Common myeloid progenitor, CD34-positive (primary cell): ENCODE measurements at regions not wholly inside any gene's neighbourhood (a gene's known extent, or its start where the extent isn't known, plus 50 kb on each side); places are given as distances from the start of the nearest gene placed in this dataset.

Source experiments
- CTCF ChIA-PET: fragments of 350-600 bp; sonication (Branson Sonifier 250); formaldehyde crosslinking; loops from one replicate; lab custom pipeline; 2021; ENCODE audit warnings: antibody characterized with exemption; lab: Charles Lee
- POLR2A ChIA-PET: fragments of 350-600 bp; sonication (Branson Sonifier 250); formaldehyde crosslinking; loops from one replicate; lab custom pipeline; 2021; ENCODE audit warnings: antibody characterized with exemption; lab: Charles Lee
- DNase-seq, 3 donors: peaks; one replicate each; pipeline versions ENCODE4 v3.0.0 to v3.0.0-alpha.2; 2013
- H3K27ac ChIP-seq, 2 experiments: 1 replicate in 1 of 2; 2 replicates in 1 of 2; pipeline ENCODE4 v1.7.0; 2013; ENCODE audit warnings: inconsistent platforms in 2 of 2, low read length in 2 of 2, mild to moderate bottlenecking in 2 of 2, low read depth in 1 of 2, moderate library complexity in 1 of 2; ENCODE audit not compliant: severe bottlenecking in 2 of 2, insufficient read depth in 1 of 2, poor library complexity in 1 of 2
- H3K27me3 ChIP-seq, 5 experiments: replicated peaks in 2 of 5; 1 replicate in 3 of 5; 2 replicates in 2 of 5; pipeline versions ENCODE4 v1.6.1 to v1.7.0; 2013; ENCODE audit warnings: low read length in 4 of 5, mild to moderate bottlenecking in 2 of 5, moderate library complexity in 2 of 5, inconsistent platforms in 1 of 5; ENCODE audit not compliant: insufficient read depth in 5 of 5, control insufficient read depth in 4 of 5
- H3K36me3 ChIP-seq, 4 experiments: 1 replicate in 2 of 4; 2 replicates in 2 of 4; pipeline versions ENCODE4 v1.6.1 to v1.7.0; 2013; ENCODE audit warnings: low read length in 3 of 4, control low read depth in 1 of 4, mild to moderate bottlenecking in 1 of 4; ENCODE audit not compliant: control insufficient read depth in 4 of 4, insufficient read depth in 4 of 4
- H3K4me1 ChIP-seq, 4 experiments: 1 replicate in 3 of 4; 2 replicates in 1 of 4; pipeline versions ENCODE4 v1.6.1 to v1.7.1; 2013; ENCODE audit warnings: low read length in 3 of 4, mild to moderate bottlenecking in 3 of 4, control low read depth in 1 of 4, inconsistent platforms in 1 of 4, moderate library complexity in 1 of 4; ENCODE audit not compliant: control insufficient read depth in 4 of 4, insufficient read depth in 4 of 4; ENCODE audit errors: control extremely low read depth in 1 of 4
- H3K4me3 ChIP-seq, 7 experiments: 1 replicate in 4 of 7; 2 replicates in 3 of 7; pipeline versions ENCODE4 v1.5.1 to v1.7.0; 2013; ENCODE audit warnings: mild to moderate bottlenecking in 7 of 7, low read length in 6 of 7, moderate library complexity in 6 of 7, inconsistent platforms in 2 of 7, low read depth in 2 of 7, control low read depth in 1 of 7; ENCODE audit not compliant: insufficient read depth in 4 of 7, control insufficient read depth in 1 of 7; ENCODE audit errors: extremely low read depth in 1 of 7
- H3K9me3 ChIP-seq, 5 experiments: 1 replicate in 4 of 5; 2 replicates in 1 of 5; pipeline versions ENCODE4 v1.6.1 to v1.7.1; 2013; ENCODE audit warnings: low read length in 4 of 5, mild to moderate bottlenecking in 2 of 5, inconsistent platforms in 1 of 5, low read depth in 1 of 5, moderate library complexity in 1 of 5; ENCODE audit not compliant: control insufficient read depth in 4 of 5, insufficient read depth in 2 of 5; ENCODE audit errors: control extremely low read depth in 1 of 5
- WGBS: methylation state at CpG from one replicate; pipeline ENCODE4 v1.1.5; 2013; ENCODE audit not compliant: insufficient coverage; 5-methylcytosine and 5-hydroxymethylcytosine counted together

DNA sequence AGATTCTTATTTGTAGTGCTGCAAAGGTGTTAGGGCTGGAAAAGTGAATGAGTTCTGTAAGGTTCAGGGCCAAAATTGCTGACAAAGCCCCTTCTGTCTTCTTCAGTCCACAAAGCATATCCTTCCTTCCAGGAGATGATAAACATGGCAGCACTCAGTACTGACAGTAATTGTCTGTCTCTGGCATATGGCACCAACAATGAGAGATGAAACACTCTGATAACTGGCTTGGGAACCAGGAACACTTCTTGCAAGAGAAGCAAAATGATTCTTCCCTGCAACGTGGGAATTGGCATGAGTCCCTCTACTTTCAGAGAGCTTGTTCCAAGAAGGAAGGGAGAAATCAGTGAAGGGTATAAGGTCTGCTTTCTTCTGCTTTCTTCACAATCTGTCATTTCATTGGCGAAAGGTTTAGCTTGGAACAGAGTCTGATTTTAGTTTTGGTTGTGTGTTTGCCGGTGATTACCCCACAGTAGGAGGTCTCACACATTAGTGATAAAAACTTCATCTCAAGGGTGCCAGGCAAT is 963.3 kb downstream of the NLGN4X start:
- ChIA-PET CTCF (no interaction called here), POLR2A (no interaction called here)
- no peak overlapping the region for H3K4me3 ChIP-seq
- DNase-seq = no peak
- H3K27ac ChIP-seq = no peak overlapping the region
- 50% methylated on average over 1 of the region's 3 CpGs for WGBS
- no peaks in the 10 kb centered on the region for H3K4me1 ChIP-seq
- no peaks in the 10 kb centered on the region for H3K9me3 ChIP-seq
- no peaks in the 10 kb centered on the region for H3K27me3 ChIP-seq
- H3K36me3 ChIP-seq = no peaks in the 10 kb centered on the region

GRCh38 chrX:5250106-5250505 is 978.6 kb downstream of the NLGN4X start:
- H3K4me3 ChIP-seq = no peak overlapping the region
- H3K9me3 ChIP-seq = no peaks in the 10 kb centered on the region
- no peak for DNase-seq
- no peaks in the 10 kb centered on the region for H3K36me3 ChIP-seq
- ChIA-PET CTCF (no interaction called here), POLR2A (no interaction called here)
- H3K27ac ChIP-seq = no peak overlapping the region
- H3K27me3 ChIP-seq = no peaks in the 10 kb centered on the region
- 100% methylated on average over 1 of the region's 5 CpGs for WGBS
- no peaks in the 10 kb centered on the region for H3K4me1 ChIP-seq

DNA sequence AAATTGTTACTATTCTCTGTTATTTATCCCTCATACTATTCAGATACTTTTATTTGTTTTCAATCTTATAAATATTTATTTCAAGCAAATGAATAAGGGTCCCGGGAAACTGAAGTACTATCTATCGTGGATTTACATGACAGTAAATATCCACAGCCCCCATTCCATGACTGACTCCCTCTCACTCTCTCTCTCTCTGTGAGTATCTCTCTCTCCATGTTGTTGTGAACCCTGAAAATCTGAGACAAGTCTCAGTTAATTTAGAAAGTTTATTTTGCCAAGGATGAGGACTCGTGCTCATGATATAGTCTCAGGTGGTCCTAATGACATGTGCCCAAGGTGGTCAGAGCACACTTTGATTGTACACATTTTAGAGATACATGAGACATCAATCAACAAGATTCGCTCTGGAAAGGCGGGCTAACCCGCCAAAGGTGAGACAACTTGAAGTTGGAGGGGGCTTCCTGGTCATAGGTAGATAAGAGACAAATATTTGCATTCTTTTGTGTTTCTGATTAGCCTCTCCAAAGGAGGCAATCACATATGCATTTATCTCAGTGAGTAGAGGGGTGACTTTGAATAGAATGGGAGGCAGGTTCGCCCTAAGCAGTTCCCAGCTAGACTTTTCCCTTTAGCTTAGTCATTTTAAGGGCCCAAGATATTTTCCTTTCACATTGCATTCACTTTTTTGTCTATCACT is 986.4 kb downstream of the NLGN4X start:
- H3K36me3 ChIP-seq = no peaks in the 10 kb centered on the region
- POLR2A ChIA-PET = no interaction called here

DNA sequence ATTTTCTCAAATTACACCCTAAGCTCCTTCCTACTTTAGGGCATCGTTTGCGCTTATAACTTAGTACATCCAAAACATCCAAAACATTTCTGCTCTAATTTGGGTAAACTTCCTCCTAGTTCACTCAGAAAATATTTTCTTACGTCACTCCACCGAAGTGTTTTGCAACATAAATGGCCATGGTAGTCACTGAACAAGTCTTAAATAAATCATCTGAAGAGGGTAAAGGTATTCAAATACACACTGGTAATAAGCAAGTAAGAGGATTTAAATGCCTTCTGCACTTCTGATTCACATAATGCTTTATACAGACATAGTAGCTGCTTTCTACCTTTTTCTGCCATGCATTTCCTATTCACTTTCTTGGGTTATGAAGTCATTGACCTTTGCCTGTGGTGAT is 991.9 kb downstream of the NLGN4X start:
- H3K4me1 ChIP-seq = no peaks in the 10 kb centered on the region
- ChIA-PET CTCF (no interaction called here), POLR2A (no interaction called here)
- no peaks in the 10 kb centered on the region for H3K36me3 ChIP-seq
- no peak for DNase-seq
- H3K27me3 ChIP-seq = no peaks in the 10 kb centered on the region
- WGBS = 90% methylated on average over 2 of the region's 4 CpGs
- no peak overlapping the region for H3K27ac ChIP-seq
- H3K9me3 ChIP-seq = no peaks in the 10 kb centered on the region
- H3K4me3 ChIP-seq = no peak overlapping the region

More for the DNA sequence above, 986.4 kb downstream of the NLGN4X start:
- CTCF ChIA-PET = no interaction called here
- Histone ChIP-seq H3K4me1 (no peaks in the 10 kb centered on the region), H3K9me3 (no peaks in the 10 kb centered on the region), H3K4me3 (no peak overlapping the region), H3K27ac (no peak overlapping the region), H3K27me3 (no peaks in the 10 kb centered on the region)
- WGBS = 33% methylated on average over 1 of the region's 7 CpGs
- DNase-seq = no peak

DNA sequence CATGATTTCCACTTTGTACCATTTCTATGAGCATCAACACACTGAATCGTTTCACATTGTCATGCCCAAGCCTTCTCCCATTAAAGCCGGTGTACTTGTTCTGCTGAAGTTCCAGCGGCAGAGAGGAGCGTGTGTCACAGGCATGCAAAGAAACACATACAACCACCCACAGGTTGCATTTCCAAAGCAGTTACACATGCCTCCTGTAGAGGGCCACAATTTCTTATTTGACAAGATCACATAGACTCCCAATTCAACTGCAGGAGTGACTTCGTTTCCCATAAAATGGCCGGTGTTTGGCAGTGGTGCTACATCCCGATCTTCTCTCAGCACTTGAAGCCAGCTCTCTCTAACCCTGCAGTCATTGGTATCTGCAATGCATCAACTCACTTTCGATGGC is 992.6 kb downstream of the NLGN4X start:
- CTCF ChIA-PET = no interaction called here
- H3K36me3 ChIP-seq = no peaks in the 10 kb centered on the region

GRCh38 chrX:5233830-5234229 is 994.8 kb downstream of the NLGN4X start:
- Histone ChIP-seq H3K4me1 (no peaks in the 10 kb centered on the region), H3K27me3 (no peaks in the 10 kb centered on the region), H3K27ac (no peak overlapping the region), H3K4me3 (no peak overlapping the region), H3K9me3 (no peaks in the 10 kb centered on the region), H3K36me3 (no peaks in the 10 kb centered on the region)
- DNase-seq = no peak
- CTCF ChIA-PET = no interaction called here
- POLR2A ChIA-PET = no interaction called here
- 100% methylated on average over 2 of the region's 3 CpGs for WGBS

More for the DNA sequence above, 992.6 kb downstream of the NLGN4X start:
- 89% methylated on average over 8 of the region's 8 CpGs for WGBS
- H3K27me3 ChIP-seq = no peaks in the 10 kb centered on the region
- POLR2A ChIA-PET = no interaction called here
- no peak overlapping the region for H3K4me3 ChIP-seq
- H3K9me3 ChIP-seq = no peaks in the 10 kb centered on the region
- H3K4me1 ChIP-seq = no peaks in the 10 kb centered on the region
- peak in 2 of 3 donors; percentile 1 for DNase-seq
- no peak overlapping the region for H3K27ac ChIP-seq

DNA sequence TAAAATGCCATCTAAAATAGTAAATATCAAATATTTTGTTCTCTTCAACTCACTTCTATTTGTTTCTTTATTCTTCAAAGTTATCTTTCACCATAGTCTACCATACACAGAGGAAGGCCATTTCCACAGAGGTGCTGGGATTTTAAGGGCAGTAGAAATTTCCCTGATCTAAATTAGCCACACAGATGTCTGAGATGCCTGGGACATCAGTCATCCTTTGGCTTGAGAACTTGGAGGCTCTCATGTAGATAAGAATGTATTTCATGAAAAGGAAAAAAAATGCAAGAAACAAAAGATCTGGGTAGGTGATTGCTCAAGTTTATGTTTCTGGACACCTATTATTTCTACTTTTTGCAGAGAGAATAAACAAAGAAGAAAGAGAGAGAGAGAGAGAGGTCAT is 1008.2 kb downstream of the NLGN4X start:
- Histone ChIP-seq H3K27me3 (no peaks in the 10 kb centered on the region), H3K4me1 (no peaks in the 10 kb centered on the region), H3K36me3 (no peaks in the 10 kb centered on the region), H3K4me3 (no peak overlapping the region), H3K9me3 (peaks cover 0 to 3% (median 0%) of the 10 kb centered on the region in 5 experiments), H3K27ac (no peak overlapping the region)
- CTCF ChIA-PET = no interaction called here
- DNase-seq = no peak
- POLR2A ChIA-PET = no interaction called here
